Fibroblast of lung (primary cell): ENCODE measurements at regions not wholly inside any gene's neighbourhood (a gene's known extent, or its start where the extent isn't known, plus 50 kb on each side); places are given as distances from the start of the nearest gene placed in this dataset.

ENCODE experiments used
- DNase-seq, 2 donors: peaks; one replicate each; pipeline versions ENCODE4 v3.0.0 to v3.0.0-alpha.2; 2010; ENCODE audit warnings: low read depth in 2 of 2
- H2AFZ ChIP-seq: 2 replicates; pipeline ENCODE4 v1.5.1; 2012; ENCODE audit warnings: low read length, control low read depth, inconsistent platforms
- H3K27ac ChIP-seq: 2 replicates; pipeline ENCODE4 v1.5.1; 2011; ENCODE audit warnings: low read length, control low read depth; ENCODE audit not compliant: insufficient read depth
- H3K27me3 ChIP-seq: 2 replicates; pipeline ENCODE4 v1.5.1; 2011; ENCODE audit warnings: mild to moderate bottlenecking, low read length; ENCODE audit not compliant: control insufficient read depth, insufficient read depth
- H3K36me3 ChIP-seq: 2 replicates; pipeline ENCODE4 v1.5.1; 2011; ENCODE audit warnings: low read length; ENCODE audit not compliant: control insufficient read depth, insufficient read depth
- H3K4me1 ChIP-seq: 2 replicates; pipeline ENCODE4 v1.5.1; 2011; ENCODE audit warnings: low read length; ENCODE audit not compliant: control insufficient read depth, insufficient read depth; ENCODE audit errors: extremely low read depth
- H3K4me2 ChIP-seq: 2 replicates; pipeline ENCODE4 v1.5.1; 2011; ENCODE audit warnings: low read length, control low read depth; ENCODE audit not compliant: insufficient read depth; ENCODE audit errors: extremely low read depth
- H3K4me3 ChIP-seq, 4 experiments: fragments of 200-600 bp in 1 of 4; sonication (generic) in 1 of 4; replicated peaks in 1 of 4; 2 replicates each; pipeline ENCODE4 v1.5.1; 2011 to 2016; ENCODE audit warnings: low read length in 4 of 4, low read depth in 3 of 4, mild to moderate bottlenecking in 3 of 4, control low read depth in 2 of 4, inconsistent platforms in 1 of 4, mixed read lengths in 1 of 4; ENCODE audit not compliant: insufficient read depth in 1 of 4; ENCODE audit errors: control extremely low read depth in 1 of 4
- H3K79me2 ChIP-seq: 2 replicates; pipeline ENCODE4 v1.5.1; 2012; ENCODE audit warnings: mild to moderate bottlenecking, low read length, inconsistent platforms; ENCODE audit not compliant: control insufficient read depth, insufficient read depth
- H3K9ac ChIP-seq: 2 replicates; pipeline ENCODE4 v1.5.1; 2011; ENCODE audit warnings: mild to moderate bottlenecking, low read length, control low read depth; ENCODE audit not compliant: insufficient read depth
- H3K9me3 ChIP-seq: 2 replicates; pipeline ENCODE4 v1.5.1; 2012; ENCODE audit warnings: low read depth, low read length; ENCODE audit not compliant: control insufficient read depth, insufficient read depth
- H4K20me1 ChIP-seq: 2 replicates; pipeline ENCODE4 v1.5.1; 2011; ENCODE audit warnings: low read length; ENCODE audit not compliant: control insufficient read depth, insufficient read depth; ENCODE audit errors: extremely low read depth
- CTCF ChIP-seq, 2 donors: IDR thresholded peaks in 1 of 2; conservative IDR thresholded peaks in 1 of 2; 1 replicate in 1 of 2; 2 replicates in 1 of 2; pipeline ENCODE4 v1.5.1; 2011 to 2012; ENCODE audit warnings: low read length in 2 of 2, control low read depth in 1 of 2, inconsistent platforms in 1 of 2, low read depth in 1 of 2, mild to moderate bottlenecking in 1 of 2
- EZH2 ChIP-seq: IDR thresholded peaks from 2 replicates; pipeline ENCODE4 v1.5.1; 2012; ENCODE audit warnings: low read length, control low read depth, mild to moderate bottlenecking; ENCODE audit errors: missing control alignments

GRCh38 chr1:30267856-30268255 is 455.5 kb downstream of the MATN1 start:
- no peak for DNase-seq
- Histone ChIP-seq H4K20me1 (no peaks in the 10 kb centered on the region), H3K4me1 (no peaks in the 10 kb centered on the region), H3K4me2 (no peak overlapping the region), H3K27ac (no peak overlapping the region), H3K4me3 (no peak overlapping the region), H3K27me3 (no peaks in the 10 kb centered on the region), H3K9ac (no peak overlapping the region), H3K36me3 (no peaks in the 10 kb centered on the region), H2AFZ (no peak overlapping the region), H3K9me3 (no peaks in the 10 kb centered on the region), H3K79me2 (no peaks in the 10 kb centered on the region)
- TF ChIP-seq CTCF (conservative IDR thresholded peaks at IDR 0.05 in 1 of 2, IDR thresholded peaks at IDR 0.05 in 1 of 2; ENCODE audit: low read depth in 1 of 2, low read length in 2 of 2) (no peak), EZH2 (no peak)

- Histone ChIP-seq H3K9me3 (no peaks in the 10 kb centered on the region), H3K9ac (no peak overlapping the region), H3K27ac (no peak overlapping the region), H3K79me2 (no peaks in the 10 kb centered on the region), H3K4me3 (no peak overlapping the region), H2AFZ (no peak overlapping the region), H3K36me3 (no peaks in the 10 kb centered on the region), H4K20me1 (no peaks in the 10 kb centered on the region), H3K4me2 (no peak overlapping the region), H3K27me3 (no peaks in the 10 kb centered on the region), H3K4me1 (no peaks in the 10 kb centered on the region)
- no peak for DNase-seq
- TF ChIP-seq EZH2 (no peak), CTCF (conservative IDR thresholded peaks at IDR 0.05 in 1 of 2, IDR thresholded peaks at IDR 0.05 in 1 of 2; ENCODE audit: low read depth in 1 of 2, low read length in 2 of 2) (no peak)
These were observed 456.3 kb downstream of the MATN1 start for GRCh38 chr1:30267046-30267445.

- no peak for DNase-seq
- Histone ChIP-seq H3K4me3 (no peak overlapping the region), H3K4me2 (no peak overlapping the region), H3K4me1 (no peaks in the 10 kb centered on the region), H3K36me3 (no peaks in the 10 kb centered on the region), H3K79me2 (no peaks in the 10 kb centered on the region), H4K20me1 (no peaks in the 10 kb centered on the region), H2AFZ (no peak overlapping the region), H3K27ac (no peak overlapping the region), H3K9ac (no peak overlapping the region), H3K9me3 (no peaks in the 10 kb centered on the region), H3K27me3 (no peaks in the 10 kb centered on the region)
- TF ChIP-seq CTCF (conservative IDR thresholded peaks at IDR 0.05 in 1 of 2, IDR thresholded peaks at IDR 0.05 in 1 of 2; ENCODE audit: low read depth in 1 of 2, low read length in 2 of 2), result no peak
- TF ChIP-seq EZH2, result no peak
These were observed 458.0 kb downstream of the MATN1 start for GRCh38 chr1:30265127-30266070.
